Vagina (tissue), 2 donors: ENCODE measurements at regions not wholly inside any gene's neighbourhood (a gene's known extent, or its start where the extent isn't known, plus 50 kb on each side); places are given as distances from the start of the nearest gene placed in this dataset.

Experiments used
- DNase-seq, 2 donors: peaks; one replicate each; pipeline ENCODE4 v3.0.0-alpha.2; 2017; ENCODE audit errors: extremely low spot score in 2 of 2
- H3K27ac ChIP-seq: fragments of 200-600 bp; sonication (generic); one replicate; pipeline ENCODE4 v1.5.1; 2019
- H3K27me3 ChIP-seq: fragments of 200-600 bp; sonication (generic); one replicate; pipeline ENCODE4 v1.5.1; 2019
- H3K36me3 ChIP-seq, 2 donors: fragments of 200-600 bp; sonication (generic); one replicate each; pipeline ENCODE4 v1.5.1; 2017 to 2019
- H3K4me1 ChIP-seq: fragments of 200-600 bp; sonication (generic); one replicate; pipeline ENCODE4 v1.5.1; 2019
- H3K4me3 ChIP-seq, 2 donors: fragments of 200-600 bp; sonication (generic); 1 replicate in 1 of 2; 2 replicates in 1 of 2; pipeline ENCODE4 v1.5.1; 2016 to 2019
- H3K9me3 ChIP-seq: fragments of 200-600 bp; sonication (generic); one replicate; pipeline ENCODE4 v1.5.1; 2019
- CTCF ChIP-seq, 3 experiments: fragments of 450-650 bp in 2 of 3; fragments of 200-600 bp in 1 of 3; sonication (generic) in 1 of 3; IDR thresholded peaks; one replicate each; pipeline ENCODE4 v1.5.1; 2017 to 2019; ENCODE audit warnings: antibody characterized with exemption in 3 of 3, mild to moderate bottlenecking in 2 of 3, moderate library complexity in 2 of 3
- POLR2A ChIP-seq, 2 donors: fragments of 450-650 bp; IDR thresholded peaks; one replicate each; pipeline ENCODE4 v1.6.1; 2017; ENCODE audit warnings: antibody characterized with exemption in 2 of 2, mild to moderate bottlenecking in 2 of 2, moderate library complexity in 2 of 2
- POLR2AphosphoS5 ChIP-seq, 2 donors: sonication (generic); formaldehyde crosslinking; IDR thresholded peaks; one replicate each; pipeline ENCODE4 v1.9.0; 2017; ENCODE audit warnings: antibody characterized with exemption in 2 of 2, mild to moderate bottlenecking in 2 of 2, low read depth in 1 of 2; ENCODE audit not compliant: insufficient read depth in 1 of 2
- intact Hi-C: fragments of 100-400 bp; cut with DNase I; formaldehyde crosslinking; loops from one replicate; pipeline ENCODE4 v1.15.1; 2023

- Histone ChIP-seq H3K9me3 (no peaks in the 10 kb centered on the region), H3K27me3 (no peaks in the 10 kb centered on the region), H3K36me3 (no peaks in the 10 kb centered on the region), H3K27ac (no peak overlapping the region), H3K4me3 (no peak overlapping the region), H3K4me1 (no peaks in the 10 kb centered on the region)
- DNase-seq = no peak
- TF ChIP-seq CTCF (IDR thresholded peaks at IDR 0.05) (no peak), POLR2AphosphoS5 (IDR thresholded peaks at IDR 0.05; ENCODE audit: insufficient read depth in 1 of 2, low read depth in 1 of 2) (no peak), POLR2A (IDR thresholded peaks at IDR 0.05) (no peak)
- intact Hi-C loops = no loop called here
These were observed 174.4 kb upstream of the GALNT2 start for GRCh38 chr1:229892515-229893117.

- TF ChIP-seq CTCF (IDR thresholded peaks at IDR 0.05) (no peak), POLR2AphosphoS5 (IDR thresholded peaks at IDR 0.05; ENCODE audit: insufficient read depth in 1 of 2, low read depth in 1 of 2) (no peak), POLR2A (IDR thresholded peaks at IDR 0.05) (no peak)
- DNase-seq = no peak
- no peaks in the 10 kb centered on the region for H3K4me1 ChIP-seq
- no peak overlapping the region for H3K27ac ChIP-seq
- intact Hi-C loops = no loop called here
- no peaks in the 10 kb centered on the region for H3K36me3 ChIP-seq
- H3K9me3 ChIP-seq = no peaks in the 10 kb centered on the region
- no peaks in the 10 kb centered on the region for H3K27me3 ChIP-seq
- no peak overlapping the region for H3K4me3 ChIP-seq
These were observed 173.1 kb upstream of the GALNT2 start for GRCh38 chr1:229893762-229894444.

GRCh38 chr1:229894532-229894931 lies 172.5 kb upstream of the GALNT2 start:
- Histone ChIP-seq H3K27ac (no peak overlapping the region), H3K36me3 (no peaks in the 10 kb centered on the region), H3K4me1 (no peaks in the 10 kb centered on the region), H3K9me3 (no peaks in the 10 kb centered on the region), H3K4me3 (no peak overlapping the region), H3K27me3 (no peaks in the 10 kb centered on the region)
- intact Hi-C loops = no loop called here
- no peak for DNase-seq
- TF ChIP-seq POLR2A (IDR thresholded peaks at IDR 0.05) (no peak), POLR2AphosphoS5 (IDR thresholded peaks at IDR 0.05; ENCODE audit: insufficient read depth in 1 of 2, low read depth in 1 of 2) (no peak), CTCF (IDR thresholded peaks at IDR 0.05) (no peak)

- Histone ChIP-seq H3K4me3 (no peak overlapping the region), H3K4me1 (no peaks in the 10 kb centered on the region), H3K36me3 (no peaks in the 10 kb centered on the region), H3K27ac (no peak overlapping the region), H3K27me3 (no peaks in the 10 kb centered on the region), H3K9me3 (no peaks in the 10 kb centered on the region)
- intact Hi-C loops = no loop called here
- no peak for DNase-seq
- no peak for TF ChIP-seq POLR2AphosphoS5 (IDR thresholded peaks at IDR 0.05; ENCODE audit: insufficient read depth in 1 of 2, low read depth in 1 of 2)
- TF ChIP-seq CTCF (IDR thresholded peaks at IDR 0.05) = no peak
- no peak for TF ChIP-seq POLR2A (IDR thresholded peaks at IDR 0.05)
These were observed 171.4 kb upstream of the GALNT2 start for GRCh38 chr1:229895605-229896004.

- no peak overlapping the region for H3K27ac ChIP-seq
- no peaks in the 10 kb centered on the region for H3K4me1 ChIP-seq
- no peaks in the 10 kb centered on the region for H3K36me3 ChIP-seq
- no peaks in the 10 kb centered on the region for H3K9me3 ChIP-seq
- TF ChIP-seq POLR2A (IDR thresholded peaks at IDR 0.05) (no peak), POLR2AphosphoS5 (IDR thresholded peaks at IDR 0.05; ENCODE audit: insufficient read depth in 1 of 2, low read depth in 1 of 2) (no peak), CTCF (IDR thresholded peaks at IDR 0.05) (no peak)
- no peak overlapping the region for H3K4me3 ChIP-seq
- DNase-seq = no peak
- intact Hi-C loops = no loop called here
- no peaks in the 10 kb centered on the region for H3K27me3 ChIP-seq
These were observed 170.7 kb upstream of the GALNT2 start for GRCh38 chr1:229896306-229896705.
